Fibroblast of the aortic adventitia (primary cell): ENCODE measurements at regions not wholly inside any gene's neighbourhood (a gene's known extent, or its start where the extent isn't known, plus 50 kb on each side); places are given as distances from the start of the nearest gene placed in this dataset.
A peak's percentile ranks its signal among the peaks of the same experiment; 100 is the strongest.
"Not testable (repeated sequence)": the region's sequence is repeated elsewhere in the genome, so short reads cannot be mapped to it uniquely, and the experiment has no call there.

Experiments
- DNase-seq: peaks from one replicate; pipeline ENCODE4 v3.0.0-alpha.2; 2010; ENCODE audit warnings: low read depth
- H3K4me3 ChIP-seq: 2 replicates; pipeline ENCODE4 v1.5.1; 2011; ENCODE audit warnings: low read depth, mild to moderate bottlenecking, control low read depth, low read length, moderate library complexity
- TF ChIP-seq, protein P1 (sequence below): IDR thresholded peaks from 2 replicates; pipeline ENCODE4 v1.5.1; 2011; ENCODE audit warnings: mild to moderate bottlenecking, low read length, control low read depth, inconsistent platforms; ENCODE audit not compliant: insufficient read depth

DNA sequence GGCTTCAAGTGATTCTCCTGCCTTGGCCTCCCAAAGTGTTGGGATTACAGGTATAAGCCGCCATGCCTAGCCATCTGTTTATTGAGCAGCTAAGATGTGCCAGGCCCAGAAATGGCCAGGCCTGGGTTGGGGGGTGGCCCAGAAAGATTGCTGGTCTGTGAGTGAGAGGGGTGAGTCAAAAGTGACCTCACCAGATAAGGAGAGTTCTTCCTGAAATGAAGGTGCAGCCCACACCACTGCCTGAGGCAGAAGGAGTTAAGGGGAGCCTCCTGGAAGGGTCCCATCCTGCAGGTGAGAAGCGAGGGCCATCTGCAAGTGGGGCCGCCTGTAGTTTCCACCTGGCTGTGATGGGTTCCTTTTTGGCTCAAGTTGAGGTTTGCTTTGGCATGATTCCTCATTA, 96.9 kb upstream of the KLF4 start:
- no peak for DNase-seq
- H3K4me3 ChIP-seq = no peak overlapping the region
- TF ChIP-seq, protein P1, sequence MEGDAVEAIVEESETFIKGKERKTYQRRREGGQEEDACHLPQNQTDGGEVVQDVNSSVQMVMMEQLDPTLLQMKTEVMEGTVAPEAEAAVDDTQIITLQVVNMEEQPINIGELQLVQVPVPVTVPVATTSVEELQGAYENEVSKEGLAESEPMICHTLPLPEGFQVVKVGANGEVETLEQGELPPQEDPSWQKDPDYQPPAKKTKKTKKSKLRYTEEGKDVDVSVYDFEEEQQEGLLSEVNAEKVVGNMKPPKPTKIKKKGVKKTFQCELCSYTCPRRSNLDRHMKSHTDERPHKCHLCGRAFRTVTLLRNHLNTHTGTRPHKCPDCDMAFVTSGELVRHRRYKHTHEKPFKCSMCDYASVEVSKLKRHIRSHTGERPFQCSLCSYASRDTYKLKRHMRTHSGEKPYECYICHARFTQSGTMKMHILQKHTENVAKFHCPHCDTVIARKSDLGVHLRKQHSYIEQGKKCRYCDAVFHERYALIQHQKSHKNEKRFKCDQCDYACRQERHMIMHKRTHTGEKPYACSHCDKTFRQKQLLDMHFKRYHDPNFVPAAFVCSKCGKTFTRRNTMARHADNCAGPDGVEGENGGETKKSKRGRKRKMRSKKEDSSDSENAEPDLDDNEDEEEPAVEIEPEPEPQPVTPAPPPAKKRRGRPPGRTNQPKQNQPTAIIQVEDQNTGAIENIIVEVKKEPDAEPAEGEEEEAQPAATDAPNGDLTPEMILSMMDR = no peak

DNA sequence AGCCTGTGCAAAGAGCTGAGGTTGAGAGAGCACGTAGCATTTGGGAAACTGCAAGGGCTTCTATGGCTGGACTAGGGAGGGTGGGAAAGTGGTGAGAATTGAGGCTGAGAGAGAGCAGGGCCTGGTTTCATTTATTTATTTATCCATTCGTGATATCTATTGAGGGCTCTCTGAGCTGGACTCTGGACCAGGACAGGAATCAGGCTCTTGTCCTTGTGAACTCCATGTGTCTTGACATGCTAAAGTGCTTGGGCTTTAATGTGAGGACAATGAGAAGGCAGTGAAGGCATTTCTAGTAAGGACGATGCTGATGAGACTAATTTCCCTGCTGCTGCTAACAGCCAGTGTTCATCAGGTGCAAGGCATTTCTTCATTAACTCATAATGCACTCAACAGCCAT, 95.9 kb upstream of the KLF4 start:
- no peak overlapping the region for H3K4me3 ChIP-seq
- no peak for DNase-seq
- TF ChIP-seq, protein P1 = no peak

DNA sequence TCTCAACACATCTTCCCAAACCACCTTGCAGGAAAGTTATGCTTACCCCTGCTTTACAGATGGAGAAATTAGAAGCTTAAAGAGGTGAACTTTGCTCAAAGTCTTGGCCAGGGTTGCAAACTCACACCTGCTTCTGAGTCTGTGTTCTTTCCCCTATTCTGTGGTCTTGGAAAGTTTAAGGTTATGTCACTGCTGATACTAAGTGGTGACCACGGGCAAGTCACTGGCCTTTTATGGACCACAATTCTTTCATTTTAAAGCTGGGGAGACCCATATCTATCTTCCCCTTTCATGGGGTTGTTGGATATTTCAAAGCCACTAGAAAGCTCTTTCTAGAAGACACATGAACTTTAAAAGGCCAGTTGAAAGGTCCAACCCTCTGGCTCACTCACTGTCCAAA, 95.4 kb upstream of the KLF4 start:
- TF ChIP-seq, protein P1 = no peak
- no peak overlapping the region for H3K4me3 ChIP-seq
- DNase-seq = no peak

DNA sequence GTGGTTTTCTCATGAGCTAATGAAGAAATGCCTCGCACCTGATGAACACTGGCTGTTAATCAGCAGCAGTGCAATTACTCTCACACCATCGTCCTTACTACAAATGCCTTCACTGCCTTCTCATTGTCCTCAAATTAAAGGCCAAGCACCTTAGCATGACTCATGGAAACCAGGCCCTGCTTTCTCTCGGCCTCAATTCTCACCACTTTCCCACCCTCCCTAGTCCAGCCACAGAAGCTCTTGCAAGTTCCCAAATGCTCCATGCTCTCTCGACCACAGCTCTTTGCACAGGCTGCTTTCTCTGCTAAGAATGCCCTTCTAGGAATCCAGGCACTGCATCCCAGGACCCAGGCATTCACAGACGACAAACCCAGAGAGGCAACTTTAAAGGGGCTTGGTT, 94.6 kb upstream of the KLF4 start:
- no peak overlapping the region for H3K4me3 ChIP-seq
- no peak for DNase-seq
- TF ChIP-seq, protein P1 = no peak

DNA sequence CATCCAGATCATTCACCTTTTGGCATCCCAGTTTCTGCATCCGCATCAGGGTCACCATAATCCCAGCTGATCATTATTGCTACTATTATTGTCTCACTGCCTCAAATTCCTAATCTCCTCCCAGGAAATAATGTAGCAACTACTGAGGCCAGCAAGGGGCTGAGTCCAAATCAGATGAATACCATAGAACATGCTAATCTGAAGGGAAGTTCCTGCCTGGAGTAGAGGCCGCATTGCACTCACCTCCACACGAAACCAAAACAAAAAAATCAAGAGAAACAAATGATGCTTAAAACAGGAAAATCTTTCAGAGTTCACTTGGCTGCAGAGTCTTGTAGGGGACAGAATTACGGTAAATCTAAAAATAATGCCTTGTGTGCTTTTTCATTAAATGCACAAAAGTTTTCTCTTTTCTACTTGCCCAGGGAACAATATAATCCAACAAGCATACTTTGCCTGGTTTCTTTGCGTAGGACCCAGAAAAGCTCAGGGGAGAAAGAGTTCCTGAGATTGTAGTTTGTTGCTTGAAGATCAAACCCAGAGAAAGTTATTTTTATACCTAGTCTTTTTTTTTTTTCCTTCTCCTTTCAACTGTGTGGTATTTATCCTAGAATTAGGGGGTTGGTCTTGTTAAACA, 87.7 kb upstream of the KLF4 start:
- peak; percentile 35 for DNase-seq

DNA sequence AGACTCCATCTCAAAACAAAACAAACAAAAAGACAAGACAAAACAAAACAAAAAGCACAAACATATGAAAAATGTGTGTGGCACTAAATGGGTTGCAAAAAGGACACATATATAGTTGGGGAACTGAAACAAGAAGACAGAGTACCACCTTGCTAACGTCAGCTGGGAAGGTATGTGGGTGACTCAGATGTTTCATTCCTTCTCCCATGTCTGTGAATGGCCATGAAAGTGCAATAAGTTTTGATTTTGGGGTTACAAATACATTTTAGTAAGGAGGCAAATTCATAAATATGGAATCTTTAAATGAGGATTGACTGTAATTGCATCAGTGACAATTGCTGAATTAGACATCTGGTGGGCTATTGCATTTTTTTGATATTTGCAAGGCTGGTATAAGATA, 81.6 kb upstream of the KLF4 start:
- DNase-seq = no peak
- TF ChIP-seq, protein P1 = no peak

More for the DNA sequence above, 87.7 kb upstream of the KLF4 start:
- H3K4me3 ChIP-seq = no peak overlapping the region
- TF ChIP-seq, protein P1 = no peak

DNA sequence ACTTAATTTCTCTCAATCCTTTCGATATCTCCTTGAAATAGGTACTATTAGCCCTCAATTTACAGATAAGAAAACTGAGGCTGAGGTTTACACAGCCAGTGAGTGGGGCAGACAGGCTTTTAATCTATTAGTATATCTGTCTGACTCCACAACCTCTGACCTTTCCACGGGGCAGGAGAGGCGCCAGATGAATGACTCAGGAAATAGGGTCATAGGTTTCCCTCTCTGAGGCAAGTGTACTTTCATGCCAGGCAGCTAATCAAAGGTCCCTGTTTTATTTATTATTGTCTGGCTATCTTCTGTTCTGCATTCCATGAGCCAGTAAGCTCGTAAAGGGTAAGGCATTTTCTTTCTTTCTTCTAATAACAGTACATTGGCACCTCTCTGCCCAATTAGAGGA, 79.6 kb upstream of the KLF4 start:
- peak; percentile 43 for DNase-seq

More for the DNA sequence above, 81.6 kb upstream of the KLF4 start:
- no peak overlapping the region for H3K4me3 ChIP-seq

DNA sequence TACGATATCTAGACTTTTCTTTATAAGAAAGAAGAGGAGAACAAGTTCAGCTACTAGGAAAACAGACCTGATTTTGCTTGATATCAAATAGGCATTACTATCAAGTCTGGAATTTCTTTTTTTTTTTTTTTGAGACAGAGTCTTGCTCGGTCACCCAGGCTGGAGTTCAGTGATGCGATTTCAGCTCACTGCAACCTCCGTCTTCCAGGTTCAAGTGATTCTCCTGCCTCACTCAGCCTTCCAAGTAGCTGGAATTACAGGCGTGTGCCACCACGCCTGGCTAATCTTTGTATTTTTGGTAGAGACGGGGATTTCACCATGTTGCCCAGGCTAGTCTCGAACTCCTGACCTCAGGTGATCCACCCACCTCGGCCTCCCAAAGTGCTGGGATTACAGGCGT, 78.8 kb upstream of the KLF4 start:
- DNase-seq, H3K4me3 ChIP-seq: not testable (repeated sequence)

More for the DNA sequence above, 79.6 kb upstream of the KLF4 start:
- TF ChIP-seq, protein P1 = no peak
- no peak overlapping the region for H3K4me3 ChIP-seq
